Thyroid gland (tissue), 4 donors: ENCODE measurements at regions not wholly inside any gene's neighbourhood (a gene's known extent, or its start where the extent isn't known, plus 50 kb on each side); places are given as distances from the start of the nearest gene placed in this dataset.

Experiments used
- DNase-seq, 2 donors: peaks; one replicate each; pipeline ENCODE4 v3.0.0-alpha.2; 2019
- H3K27ac ChIP-seq, 3 donors: fragments of 200-600 bp; sonication (generic); 1 replicate in 2 of 3; 2 replicates in 1 of 3; pipeline ENCODE4 v1.5.1; 2016 to 2019; ENCODE audit warnings: mild to moderate bottlenecking in 1 of 3, moderate library complexity in 1 of 3
- H3K27me3 ChIP-seq: fragments of 200-600 bp; sonication (generic); one replicate; pipeline ENCODE4 v1.5.1; 2019
- H3K36me3 ChIP-seq, 2 donors: fragments of 200-600 bp; sonication (generic); one replicate each; pipeline ENCODE4 v1.5.1; 2016 to 2019
- H3K4me1 ChIP-seq, 2 donors: fragments of 200-600 bp; sonication (generic); one replicate each; pipeline ENCODE4 v1.5.1; 2017 to 2019
- H3K4me3 ChIP-seq, 3 donors: fragments of 200-600 bp; sonication (generic); replicated peaks in 1 of 3; 1 replicate in 2 of 3; 2 replicates in 1 of 3; pipeline ENCODE4 v1.5.1; 2016; ENCODE audit warnings: mild to moderate bottlenecking in 1 of 3
- H3K9me3 ChIP-seq: fragments of 200-600 bp; sonication (generic); one replicate; pipeline ENCODE4 v1.5.1; 2017
- POLR2A ChIP-seq, 2 donors: fragments of 450-650 bp; IDR thresholded peaks; one replicate each; pipeline ENCODE4 v1.6.1; 2017; ENCODE audit warnings: antibody characterized with exemption in 2 of 2, mild to moderate bottlenecking in 2 of 2, moderate library complexity in 1 of 2
- WGBS, 2 donors: methylation state at CpG; one replicate each; pipeline ENCODE4 v1.1.5; 2017; 5-methylcytosine and 5-hydroxymethylcytosine counted together
- intact Hi-C: fragments of 100-400 bp; cut with DNase I; formaldehyde crosslinking; loops from one replicate; pipeline ENCODE4 v1.15.1; 2023
- TF ChIP-seq, protein P1 (sequence below), 6 experiments: fragments of 200-600 bp in 3 of 6; fragments of 450-650 bp in 3 of 6; sonication (generic) in 3 of 6; IDR thresholded peaks; one replicate each; pipeline ENCODE4 v1.5.1; 2016 to 2019; ENCODE audit warnings: antibody characterized with exemption in 6 of 6, mild to moderate bottlenecking in 2 of 6, inconsistent platforms in 1 of 6, moderate library complexity in 1 of 6

DNA sequence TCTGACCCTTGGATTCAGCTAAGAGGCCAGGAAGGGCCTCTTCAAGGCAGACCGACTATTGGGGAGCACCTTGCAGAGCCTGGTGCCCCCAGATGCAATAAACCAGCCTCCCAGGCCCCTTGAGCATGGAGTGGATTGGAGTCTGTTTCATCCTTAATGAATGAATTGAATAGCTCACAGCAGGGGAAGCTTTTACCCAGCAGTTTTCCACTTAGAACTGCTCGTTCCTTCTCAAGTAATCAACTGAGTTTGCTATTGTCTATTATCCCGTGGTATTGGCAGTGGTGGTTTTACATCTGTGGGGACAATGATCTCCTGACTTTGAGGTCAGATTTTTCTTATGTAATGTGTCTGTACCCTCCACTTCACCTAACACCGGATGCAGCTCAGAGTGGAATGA, 197.6 kb downstream of the AACS start:
- DNase-seq, result no peak
- Histone ChIP-seq H3K4me1 (no peaks in the 10 kb centered on the region), H3K27ac (no peak overlapping the region), H3K4me3 (no peak overlapping the region), H3K36me3 (no peaks in the 10 kb centered on the region), H3K27me3 (no peaks in the 10 kb centered on the region), H3K9me3 (no peaks in the 10 kb centered on the region)
- intact Hi-C loops, result no loop called here
- WGBS, 2 donors, result 55 to 63% methylated on average over 4 of the region's 4 CpGs
- TF ChIP-seq, protein P1, sequence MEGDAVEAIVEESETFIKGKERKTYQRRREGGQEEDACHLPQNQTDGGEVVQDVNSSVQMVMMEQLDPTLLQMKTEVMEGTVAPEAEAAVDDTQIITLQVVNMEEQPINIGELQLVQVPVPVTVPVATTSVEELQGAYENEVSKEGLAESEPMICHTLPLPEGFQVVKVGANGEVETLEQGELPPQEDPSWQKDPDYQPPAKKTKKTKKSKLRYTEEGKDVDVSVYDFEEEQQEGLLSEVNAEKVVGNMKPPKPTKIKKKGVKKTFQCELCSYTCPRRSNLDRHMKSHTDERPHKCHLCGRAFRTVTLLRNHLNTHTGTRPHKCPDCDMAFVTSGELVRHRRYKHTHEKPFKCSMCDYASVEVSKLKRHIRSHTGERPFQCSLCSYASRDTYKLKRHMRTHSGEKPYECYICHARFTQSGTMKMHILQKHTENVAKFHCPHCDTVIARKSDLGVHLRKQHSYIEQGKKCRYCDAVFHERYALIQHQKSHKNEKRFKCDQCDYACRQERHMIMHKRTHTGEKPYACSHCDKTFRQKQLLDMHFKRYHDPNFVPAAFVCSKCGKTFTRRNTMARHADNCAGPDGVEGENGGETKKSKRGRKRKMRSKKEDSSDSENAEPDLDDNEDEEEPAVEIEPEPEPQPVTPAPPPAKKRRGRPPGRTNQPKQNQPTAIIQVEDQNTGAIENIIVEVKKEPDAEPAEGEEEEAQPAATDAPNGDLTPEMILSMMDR (IDR thresholded peaks at IDR 0.05), result no peak
- no peak for TF ChIP-seq POLR2A (IDR thresholded peaks at IDR 0.05)

DNA sequence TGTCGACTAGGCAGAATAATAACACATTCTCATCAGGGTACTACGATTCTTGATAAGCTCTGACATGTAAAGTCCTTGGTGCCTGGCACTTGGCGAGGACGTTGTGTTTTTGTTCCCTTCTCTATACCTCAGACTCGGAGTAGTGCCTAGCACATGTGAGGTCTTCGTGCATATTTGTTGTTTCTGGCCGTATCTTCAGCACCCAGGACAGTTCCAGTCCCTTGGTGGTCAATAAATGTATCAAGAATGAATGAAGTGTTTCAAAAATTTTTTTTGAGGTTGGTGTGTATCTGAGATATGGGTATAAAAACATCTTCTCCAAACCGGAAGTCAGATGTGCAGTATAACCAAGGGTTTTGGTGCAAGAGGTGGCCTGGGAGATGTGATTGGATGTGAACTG, 198.2 kb downstream of the AACS start:
- H3K4me1 ChIP-seq, result no peaks in the 10 kb centered on the region
- H3K36me3 ChIP-seq, result no peaks in the 10 kb centered on the region
- 88 to 92% methylated on average over 8 of the region's 8 CpGs for WGBS, 2 donors
- DNase-seq, result no peak
- H3K4me3 ChIP-seq, result no peak overlapping the region
- no peak for TF ChIP-seq POLR2A (IDR thresholded peaks at IDR 0.05)
- TF ChIP-seq, protein P1 (IDR thresholded peaks at IDR 0.05), result no peak
- H3K27ac ChIP-seq, result no peak overlapping the region
- no peaks in the 10 kb centered on the region for H3K27me3 ChIP-seq
- H3K9me3 ChIP-seq, result no peaks in the 10 kb centered on the region
- intact Hi-C loops, result no loop called here

DNA sequence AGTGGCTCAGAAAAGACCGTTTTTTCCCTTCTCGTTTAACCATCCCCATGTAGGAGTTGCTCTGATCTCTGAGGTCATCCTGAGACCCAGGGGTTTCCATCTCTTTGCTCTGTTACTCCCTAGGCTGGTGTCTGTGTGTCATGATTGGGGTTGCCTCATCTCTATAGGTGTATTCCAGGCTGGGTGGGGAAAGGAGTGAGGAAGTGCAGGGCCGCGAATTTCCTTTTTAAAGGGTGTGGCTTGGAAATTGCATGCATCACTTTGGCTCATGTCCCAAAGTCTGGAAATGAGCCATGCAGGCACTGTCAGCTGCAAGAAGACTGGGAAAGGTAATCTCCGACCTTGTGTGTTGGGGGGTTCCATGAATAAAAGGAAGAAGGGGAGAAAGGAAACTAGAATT, 201.9 kb downstream of the AACS start:
- DNase-seq, result no peak
- WGBS, 2 donors, result 72 to 86% methylated on average over 5 of the region's 5 CpGs
- Histone ChIP-seq H3K4me1 (no peaks in the 10 kb centered on the region), H3K36me3 (no peaks in the 10 kb centered on the region), H3K9me3 (no peaks in the 10 kb centered on the region), H3K27ac (no peak overlapping the region), H3K4me3 (no peak overlapping the region), H3K27me3 (no peaks in the 10 kb centered on the region)
- intact Hi-C loops, result no loop called here
- TF ChIP-seq, protein P1 (IDR thresholded peaks at IDR 0.05), result no peak
- TF ChIP-seq POLR2A (IDR thresholded peaks at IDR 0.05), result no peak

DNA sequence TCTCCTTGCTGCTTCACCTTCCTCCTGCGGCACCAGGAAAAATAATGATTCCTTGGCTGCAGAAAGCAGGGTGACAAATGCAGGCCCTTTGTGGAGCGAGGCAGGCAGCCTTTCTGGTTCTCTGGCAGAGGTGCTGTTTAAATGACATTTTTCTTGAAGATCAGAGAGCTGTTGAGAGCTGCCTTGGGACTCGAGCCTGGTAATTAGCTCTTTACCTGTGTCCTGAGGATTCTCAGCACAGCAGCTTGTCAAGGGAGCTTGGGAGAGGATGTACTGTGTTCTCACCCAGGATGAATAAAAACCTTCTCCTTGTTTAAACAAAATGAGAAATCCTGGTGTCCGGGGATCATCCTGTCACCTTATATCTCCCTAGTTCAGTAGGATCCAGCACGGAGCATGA, 204.0 kb downstream of the AACS start:
- no peaks in the 10 kb centered on the region for H3K36me3 ChIP-seq
- 38 to 45% methylated on average over 3 to 5 of the region's 5 CpGs for WGBS, 2 donors
- DNase-seq, result no peak
- H3K27ac ChIP-seq, result no peak overlapping the region
- H3K9me3 ChIP-seq, result no peaks in the 10 kb centered on the region
- H3K4me3 ChIP-seq, result no peak overlapping the region
- no peaks in the 10 kb centered on the region for H3K27me3 ChIP-seq
- intact Hi-C loops, result no loop called here
- no peaks in the 10 kb centered on the region for H3K4me1 ChIP-seq
- no peak for TF ChIP-seq POLR2A (IDR thresholded peaks at IDR 0.05)
- TF ChIP-seq, protein P1 (IDR thresholded peaks at IDR 0.05), result no peak

DNA sequence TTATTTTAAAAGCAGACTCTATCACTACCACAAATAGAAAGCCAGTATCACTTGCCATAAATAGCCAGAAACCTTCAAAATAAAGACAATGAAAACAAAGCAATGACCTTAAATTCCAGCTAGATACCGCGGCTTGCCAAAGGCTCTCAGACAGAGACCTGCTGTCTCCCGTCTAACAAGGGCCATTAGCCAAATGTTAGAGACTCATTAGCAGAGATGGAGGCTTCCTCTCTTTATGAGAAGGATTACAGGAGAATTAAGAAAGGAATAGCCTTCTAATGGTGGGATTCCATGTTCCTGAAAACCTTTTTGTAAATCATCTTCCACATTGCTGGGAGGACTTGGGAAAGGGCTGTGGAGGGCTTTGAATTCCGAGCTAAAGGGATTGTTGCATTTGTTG, 206.7 kb downstream of the AACS start:
- no peak for DNase-seq
- TF ChIP-seq, protein P1 (IDR thresholded peaks at IDR 0.05), result no peak
- TF ChIP-seq POLR2A (IDR thresholded peaks at IDR 0.05), result no peak
- Histone ChIP-seq H3K4me1 (no peaks in the 10 kb centered on the region), H3K4me3 (no peak overlapping the region), H3K36me3 (no peaks in the 10 kb centered on the region), H3K27me3 (no peaks in the 10 kb centered on the region), H3K27ac (no peak overlapping the region), H3K9me3 (no peaks in the 10 kb centered on the region)
- intact Hi-C loops, result no loop called here
- 31 to 32% methylated on average over 4 of the region's 4 CpGs for WGBS, 2 donors
